HEK293 (cell line): ENCODE measurements at regions not wholly inside any gene's neighbourhood (a gene's known extent, or its start where the extent isn't known, plus 50 kb on each side); places are given as distances from the start of the nearest gene placed in this dataset.

Source experiments
- CTCF ChIA-PET: fragments of 350-600 bp; formaldehyde crosslinking; extraction: SDS; loops from one replicate; lab custom pipeline; 2021; ENCODE audit warnings: antibody characterized with exemption; lab: Yijun Ruan, JAX
- POLR2A ChIA-PET: fragments of 300-600 bp; formaldehyde crosslinking; extraction: SDS; loops from one replicate; lab custom pipeline; 2020; ENCODE audit warnings: antibody characterized with exemption, inconsistent platforms; lab: Yijun Ruan, JAX
- H3K27ac ChIP-seq: fragments of 200-500 bp; sonication (Bioruptor generic); 2 replicates; pipeline ENCODE4 v1.5.1; 2014; ENCODE audit warnings: low read depth, low read length, control low read depth, inconsistent platforms; ENCODE audit errors: extremely low read depth
- H3K36me3 ChIP-seq, 2 experiments: fragments of 200-500 bp in 1 of 2; sonication (Bioruptor generic) in 1 of 2; 1 replicate in 1 of 2; 2 replicates in 1 of 2; pipeline ENCODE4 v1.5.1; 2014 to 2017; ENCODE audit warnings: inconsistent platforms in 2 of 2, low read length in 2 of 2; ENCODE audit not compliant: control insufficient read depth in 2 of 2, insufficient read depth in 1 of 2
- H3K4me1 ChIP-seq: fragments of 200-500 bp; sonication (Bioruptor generic); 2 replicates; pipeline ENCODE4 v1.5.1; 2014; ENCODE audit warnings: mild to moderate bottlenecking, low read length, inconsistent platforms; ENCODE audit not compliant: control insufficient read depth, insufficient read depth
- H3K4me3 ChIP-seq: 2 replicates; pipeline ENCODE4 v1.5.1; 2011; ENCODE audit warnings: low read depth, mild to moderate bottlenecking, control low read depth, low read length, moderate library complexity
- H3K9me3 ChIP-seq: fragments of 200-500 bp; sonication (Bioruptor generic); 2 replicates; pipeline ENCODE4 v1.5.1; 2014; ENCODE audit warnings: low read depth, low read length, inconsistent platforms; ENCODE audit not compliant: control insufficient read depth, insufficient read depth
- FEZF1 ChIP-seq: fragments of 450-650 bp; formaldehyde crosslinking; IDR thresholded peaks from 2 replicates; pipeline ENCODE4 v1.5.1; 2016; ENCODE audit warnings: missing biosample characterization, missing genetic modification characterization
- GLI4 ChIP-seq: fragments of 450-650 bp; formaldehyde crosslinking; IDR thresholded peaks from 2 replicates; pipeline ENCODE4 v1.5.1; 2016; ENCODE audit warnings: missing biosample characterization, missing genetic modification characterization
- GLIS1 ChIP-seq: fragments of 450-650 bp; formaldehyde crosslinking; IDR thresholded peaks from 2 replicates; pipeline ENCODE4 v1.5.1; 2016; ENCODE audit warnings: missing biosample characterization, missing genetic modification characterization
- GLIS2 ChIP-seq: fragments of 450-650 bp; formaldehyde crosslinking; IDR thresholded peaks from 2 replicates; pipeline ENCODE4 v1.5.1; 2016; ENCODE audit warnings: missing biosample characterization, missing genetic modification characterization
- KLF1 ChIP-seq: fragments of 450-650 bp; formaldehyde crosslinking; IDR thresholded peaks from 2 replicates; pipeline ENCODE4 v1.5.1; 2016; ENCODE audit warnings: missing biosample characterization, missing genetic modification characterization
- KLF9 ChIP-seq: fragments of 450-650 bp; formaldehyde crosslinking; IDR thresholded peaks from 2 replicates; pipeline ENCODE4 v1.5.1; 2016; ENCODE audit warnings: missing biosample characterization, missing genetic modification characterization, low read depth
- MYNN ChIP-seq: fragments of 450-650 bp; formaldehyde crosslinking; IDR thresholded peaks from 2 replicates; pipeline ENCODE4 v1.5.1; 2016; ENCODE audit warnings: missing biosample characterization, missing genetic modification characterization, borderline replicate concordance
- ZBTB17 ChIP-seq: fragments of 450-650 bp; formaldehyde crosslinking; IDR thresholded peaks from 2 replicates; pipeline ENCODE4 v1.5.1; 2016; ENCODE audit warnings: missing biosample characterization, missing genetic modification characterization
- ZBTB48 ChIP-seq: fragments of 450-650 bp; formaldehyde crosslinking; IDR thresholded peaks from 2 replicates; pipeline ENCODE4 v1.5.1; 2016; ENCODE audit warnings: missing biosample characterization, missing genetic modification characterization
- ZBTB49 ChIP-seq: fragments of 450-650 bp; formaldehyde crosslinking; IDR thresholded peaks from 2 replicates; pipeline ENCODE4 v1.5.1; 2016; ENCODE audit warnings: missing biosample characterization, missing genetic modification characterization, low read depth
- ZBTB8A ChIP-seq: fragments of 450-650 bp; formaldehyde crosslinking; IDR thresholded peaks from 2 replicates; pipeline ENCODE4 v1.5.1; 2016; ENCODE audit warnings: missing biosample characterization, missing genetic modification characterization
- ZFHX2 ChIP-seq: fragments of 450-650 bp; formaldehyde crosslinking; conservative IDR thresholded peaks from 2 replicates; pipeline ENCODE4 v1.5.1; 2016; ENCODE audit warnings: missing biosample characterization, missing genetic modification characterization
- ZFP3 ChIP-seq: fragments of 450-650 bp; formaldehyde crosslinking; IDR thresholded peaks from 2 replicates; pipeline ENCODE4 v1.5.1; 2016; ENCODE audit warnings: low read depth, missing biosample characterization, missing genetic modification characterization
- ZIC2 ChIP-seq: fragments of 450-650 bp; formaldehyde crosslinking; IDR thresholded peaks from 2 replicates; pipeline ENCODE4 v1.5.1; 2016; ENCODE audit warnings: missing biosample characterization, missing genetic modification characterization
- ZNF140 ChIP-seq: fragments of 450-650 bp; formaldehyde crosslinking; IDR thresholded peaks from 2 replicates; pipeline ENCODE4 v1.5.1; 2016; ENCODE audit warnings: missing biosample characterization, missing genetic modification characterization
- ZNF514 ChIP-seq: fragments of 450-650 bp; formaldehyde crosslinking; IDR thresholded peaks from 2 replicates; pipeline ENCODE4 v1.5.1; 2016; ENCODE audit warnings: missing biosample characterization, missing genetic modification characterization
- ZNF558 ChIP-seq: fragments of 450-650 bp; formaldehyde crosslinking; IDR thresholded peaks from 2 replicates; pipeline ENCODE4 v1.5.1; 2016; ENCODE audit warnings: missing biosample characterization, missing genetic modification characterization
- ZNF624 ChIP-seq: fragments of 450-650 bp; formaldehyde crosslinking; IDR thresholded peaks from 2 replicates; pipeline ENCODE4 v1.5.1; 2017; ENCODE audit warnings: missing biosample characterization, missing genetic modification characterization
- ZNF654 ChIP-seq: fragments of 450-650 bp; formaldehyde crosslinking; IDR thresholded peaks from 2 replicates; pipeline ENCODE4 v1.5.1; 2016; ENCODE audit warnings: low read depth, missing biosample characterization, missing genetic modification characterization
- ZNF701 ChIP-seq: fragments of 450-650 bp; formaldehyde crosslinking; IDR thresholded peaks from 2 replicates; pipeline ENCODE4 v1.5.1; 2016; ENCODE audit warnings: missing biosample characterization, missing genetic modification characterization
- ZNF704 ChIP-seq: fragments of 450-650 bp; formaldehyde crosslinking; IDR thresholded peaks from 2 replicates; pipeline ENCODE4 v1.5.1; 2016; ENCODE audit warnings: missing biosample characterization, missing genetic modification characterization
- ZXDB ChIP-seq: fragments of 450-650 bp; formaldehyde crosslinking; IDR thresholded peaks from 2 replicates; pipeline ENCODE4 v1.5.1; 2016; ENCODE audit warnings: missing biosample characterization, missing genetic modification characterization
- TF ChIP-seq, protein P1 (sequence below): fragments of 450-650 bp; formaldehyde crosslinking; IDR thresholded peaks from 2 replicates; pipeline ENCODE4 v1.5.1; 2017; ENCODE audit warnings: missing biosample characterization, mild to moderate bottlenecking, missing genetic modification characterization, moderate library complexity
- TF ChIP-seq, protein P2 (sequence below): fragments of 450-650 bp; formaldehyde crosslinking; IDR thresholded peaks from 2 replicates; pipeline ENCODE4 v1.5.1; 2016; ENCODE audit warnings: missing biosample characterization, missing genetic modification characterization

DNA sequence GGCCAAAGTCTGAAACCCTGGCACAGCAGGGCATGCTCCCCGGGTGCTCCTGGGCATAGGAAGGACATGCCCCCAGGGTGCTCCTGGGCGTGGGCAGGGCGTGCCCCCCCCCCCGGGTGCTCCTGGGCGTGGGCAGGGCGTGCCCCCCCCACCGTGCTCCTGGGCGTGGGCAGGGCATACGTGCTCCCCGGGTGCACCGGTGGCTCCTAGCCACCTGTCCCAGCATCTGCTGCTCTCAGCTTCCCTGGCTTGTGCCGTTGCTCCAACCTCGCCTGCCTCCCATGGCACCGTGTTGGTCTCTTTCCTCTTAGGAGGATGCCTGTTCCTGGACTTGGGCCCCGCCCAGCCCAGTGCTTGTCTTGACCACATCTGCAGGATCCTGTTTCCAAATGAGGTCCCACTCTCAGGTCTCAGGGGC is 95.6 kb upstream of the CTDP1 start (continued):
- TF ChIP-seq GLI4 (tag by site-specific recombination) = no peak
- peak; percentile 93 for TF ChIP-seq KLF1 (tag by site-specific recombination)
- TF ChIP-seq ZNF624 (tag by site-specific recombination) = no peak
- no peak for TF ChIP-seq ZNF654 (tag by site-specific recombination)

GRCh38 chr18:79584491-79585394 is 94.9 kb upstream of the CTDP1 start:
- no peaks in the 10 kb centered on the region for H3K9me3 ChIP-seq
- H3K36me3 ChIP-seq = no peaks in the 10 kb centered on the region
- no peak for TF ChIP-seq ZBTB48 (tag by site-specific recombination)
- no peak for TF ChIP-seq MYNN (tag by site-specific recombination)
- TF ChIP-seq, protein P1, sequence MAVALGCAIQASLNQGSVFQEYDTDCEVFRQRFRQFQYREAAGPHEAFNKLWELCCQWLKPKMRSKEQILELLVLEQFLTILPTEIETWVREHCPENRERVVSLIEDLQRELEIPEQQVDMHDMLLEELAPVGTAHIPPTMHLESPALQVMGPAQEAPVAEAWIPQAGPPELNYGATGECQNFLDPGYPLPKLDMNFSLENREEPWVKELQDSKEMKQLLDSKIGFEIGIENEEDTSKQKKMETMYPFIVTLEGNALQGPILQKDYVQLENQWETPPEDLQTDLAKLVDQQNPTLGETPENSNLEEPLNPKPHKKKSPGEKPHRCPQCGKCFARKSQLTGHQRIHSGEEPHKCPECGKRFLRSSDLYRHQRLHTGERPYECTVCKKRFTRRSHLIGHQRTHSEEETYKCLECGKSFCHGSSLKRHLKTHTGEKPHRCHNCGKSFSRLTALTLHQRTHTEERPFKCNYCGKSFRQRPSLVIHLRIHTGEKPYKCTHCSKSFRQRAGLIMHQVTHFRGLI (tag by site-specific recombination) = no peak
- no peak for TF ChIP-seq KLF9 (tag by site-specific recombination)
- 0 out of 2 replicates have a peak, but pooled peaks have one; percentile 27 for TF ChIP-seq GLIS2
- TF ChIP-seq ZIC2 (tag by site-specific recombination) = peak; percentile 61
- no peak for TF ChIP-seq ZNF704 (tag by site-specific recombination)
- TF ChIP-seq GLIS1 = peak; percentile 61
- TF ChIP-seq ZNF514 (tag by site-specific recombination) = no peak
- TF ChIP-seq ZBTB8A (tag by site-specific recombination) = no peak
- no peak for TF ChIP-seq ZFP3 (tag by site-specific recombination)
- TF ChIP-seq ZNF140 (tag by site-specific recombination) = no peak
- TF ChIP-seq, all 188 proteins: peak for 3
- no peak overlapping the region for H3K4me3 ChIP-seq
- ChIA-PET CTCF (no interaction called here), POLR2A (no interaction called here)
- H3K4me1 ChIP-seq = no peaks in the 10 kb centered on the region
- no peak overlapping the region for H3K27ac ChIP-seq

DNA sequence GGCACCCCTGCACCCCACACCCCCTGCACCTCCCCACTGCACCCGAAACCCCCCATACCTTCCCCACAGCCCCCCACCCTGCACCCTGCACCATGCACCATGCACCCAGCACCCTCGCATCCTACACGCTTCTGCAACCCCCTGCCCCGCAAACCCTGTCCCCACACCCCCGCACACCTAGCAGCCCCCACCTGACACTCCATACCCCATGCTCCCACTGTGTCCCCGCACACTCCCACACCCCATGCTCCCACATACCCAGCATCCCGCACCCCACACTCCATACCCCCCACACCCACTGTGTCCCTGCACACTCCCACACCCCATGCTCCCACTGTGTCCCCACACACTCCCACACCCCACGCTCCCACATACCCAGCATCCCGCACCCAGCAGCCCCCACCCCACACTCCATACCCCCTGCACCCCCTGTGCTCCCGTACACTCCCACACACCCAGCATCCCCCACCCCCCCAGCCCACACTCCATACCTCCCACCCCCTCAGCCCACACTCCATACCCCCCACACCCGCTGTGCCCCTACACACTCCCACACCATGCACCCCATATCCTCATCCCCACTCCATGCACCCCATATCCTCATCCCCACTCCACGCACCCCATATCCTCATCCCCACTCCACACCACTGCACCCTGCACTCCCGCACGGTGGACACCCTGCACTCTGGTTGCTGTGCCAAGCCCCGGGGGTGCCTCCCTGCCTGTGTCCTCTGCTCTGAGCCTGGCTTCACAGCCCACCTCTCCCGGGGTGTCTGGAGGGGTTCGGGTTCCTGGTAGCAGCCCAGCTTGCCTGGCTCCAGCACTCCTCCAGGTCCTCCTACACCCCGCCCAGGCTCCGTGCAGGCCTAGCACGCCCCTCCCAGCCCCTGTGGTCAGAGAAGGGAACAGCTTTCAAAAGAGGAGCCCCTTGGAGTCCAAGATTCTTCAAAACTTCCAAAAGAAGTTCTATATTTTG is 93.9 kb upstream of the CTDP1 start:
- TF ChIP-seq, protein P2, sequence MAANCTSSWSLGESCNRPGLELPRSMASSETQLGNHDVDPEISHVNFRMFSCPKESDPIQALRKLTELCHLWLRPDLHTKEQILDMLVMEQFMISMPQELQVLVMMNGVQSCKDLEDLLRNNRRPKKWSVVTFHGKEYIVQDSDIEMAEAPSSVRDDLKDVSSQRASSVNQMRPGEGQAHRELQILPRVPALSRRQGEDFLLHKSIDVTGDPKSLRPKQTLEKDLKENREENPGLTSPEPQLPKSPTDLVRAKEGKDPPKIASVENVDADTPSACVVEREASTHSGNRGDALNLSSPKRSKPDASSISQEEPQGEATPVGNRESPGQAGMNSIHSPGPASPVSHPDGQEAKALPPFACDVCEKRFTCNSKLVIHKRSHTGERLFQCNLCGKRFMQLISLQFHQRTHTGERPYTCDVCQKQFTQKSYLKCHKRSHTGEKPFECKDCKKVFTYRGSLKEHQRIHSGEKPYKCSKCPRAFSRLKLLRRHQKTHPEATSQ (tag by site-specific recombination) = no peak
- TF ChIP-seq ZBTB49 (no peak), ZXDB (tag by site-specific recombination) (no peak), ZBTB17 (tag by site-specific recombination) (no peak), ZFHX2 (peak; percentile 86), FEZF1 (no peak), ZNF558 (no peak), ZNF701 (tag by site-specific recombination) (no peak), GLIS1 (peak; percentile 33; the same call in 1 of the 2 replicates)
- Histone ChIP-seq H3K36me3 (no peaks in the 10 kb centered on the region), H3K27ac (no peak overlapping the region), H3K4me1 (no peaks in the 10 kb centered on the region), H3K9me3 (no peaks in the 10 kb centered on the region), H3K4me3 (no peak overlapping the region)
- CTCF ChIA-PET = no interaction called here
- POLR2A ChIA-PET = no interaction called here
